WERI-Rb-1 (cell line): ENCODE measurements at regions not wholly inside any gene's neighbourhood (a gene's known extent, or its start where the extent isn't known, plus 50 kb on each side); places are given as distances from the start of the nearest gene placed in this dataset.

Experiments
- DNase-seq: peaks from one replicate; pipeline ENCODE4 v3.0.0-alpha.2; 2020
- H3K27ac ChIP-seq: fragments of 250-450 bp; sonication (Bioruptor Pico); 2 replicates; pipeline ENCODE4 v1.5.1; 2020; ENCODE audit warnings: mild to moderate bottlenecking, moderate library complexity
- H3K27me3 ChIP-seq: fragments of 250-450 bp; sonication (Bioruptor Pico); 2 replicates; pipeline ENCODE4 v1.5.1; 2021; ENCODE audit warnings: mild to moderate bottlenecking, low read depth, moderate library complexity; ENCODE audit not compliant: insufficient read depth, severe bottlenecking
- H3K36me3 ChIP-seq: fragments of 250-450 bp; sonication (Bioruptor Pico); 2 replicates; pipeline ENCODE4 v1.5.1; 2020; ENCODE audit warnings: mild to moderate bottlenecking, moderate library complexity
- H3K4me3 ChIP-seq: 2 replicates; pipeline ENCODE4 v1.5.1; 2011; ENCODE audit warnings: low read depth, mild to moderate bottlenecking, control low read depth, low read length
- H3K9me3 ChIP-seq: fragments of 250-450 bp; sonication (Bioruptor Pico); 2 replicates; pipeline ENCODE4 v1.5.1; 2021; ENCODE audit warnings: mild to moderate bottlenecking, moderate library complexity; ENCODE audit not compliant: severe bottlenecking
- CTCF ChIP-seq: IDR thresholded peaks from 2 replicates; pipeline ENCODE4 v1.5.1; 2011; ENCODE audit warnings: low read depth, mild to moderate bottlenecking, control low read depth, inconsistent platforms, low read length

GRCh38 chr2:136173126-136173525, 55.2 kb upstream of the CXCR4 start:
- Histone ChIP-seq H3K27me3 (no peaks in the 10 kb centered on the region), H3K36me3 (no peaks in the 10 kb centered on the region), H3K4me3 (no peak overlapping the region), H3K9me3 (no peaks in the 10 kb centered on the region), H3K27ac (no peak overlapping the region)
- DNase-seq: no peak
- no peak for TF ChIP-seq CTCF

GRCh38 chr2:136171223-136171622, 53.3 kb upstream of the CXCR4 start:
- DNase-seq: no peak
- Histone ChIP-seq H3K27ac (no peak overlapping the region), H3K9me3 (no peaks in the 10 kb centered on the region), H3K27me3 (no peaks in the 10 kb centered on the region), H3K36me3 (no peaks in the 10 kb centered on the region), H3K4me3 (no peak overlapping the region)
- 0 out of 2 replicates have a peak, but pooled peaks have one; percentile 17 for TF ChIP-seq CTCF

- no peak overlapping the region for H3K4me3 ChIP-seq
- TF ChIP-seq CTCF: no peak
Observed at GRCh38 chr2:136168720-136169119, 50.8 kb upstream of the CXCR4 start.

GRCh38 chr2:136167721-136168475, 49.9 kb upstream of the CXCR4 start:
- Histone ChIP-seq H3K27ac (no peak overlapping the region), H3K27me3 (no peaks in the 10 kb centered on the region), H3K36me3 (no peaks in the 10 kb centered on the region), H3K4me3 (no peak overlapping the region; the same call in 1 of the 2 replicates), H3K9me3 (no peaks in the 10 kb centered on the region)
- DNase-seq: peak; percentile 18
- TF ChIP-seq CTCF: no peak

More at GRCh38 chr2:136168720-136169119, 50.8 kb upstream of the CXCR4 start:
- no peak overlapping the region for H3K27ac ChIP-seq
- no peaks in the 10 kb centered on the region for H3K36me3 ChIP-seq
- no peaks in the 10 kb centered on the region for H3K9me3 ChIP-seq
- DNase-seq: no peak
- no peaks in the 10 kb centered on the region for H3K27me3 ChIP-seq
